Loucy (cell line): ENCODE measurements at regions not wholly inside any gene's neighbourhood (a gene's known extent, or its start where the extent isn't known, plus 50 kb on each side); places are given as distances from the start of the nearest gene placed in this dataset.

Source experiments
- H2AFZ ChIP-seq: fragments of 200-600 bp; sonication (generic); 2 replicates; pipeline ENCODE4 v1.6.0; 2016; ENCODE audit warnings: antibody characterized with exemption, mild to moderate bottlenecking, low read length, moderate library complexity
- H3F3A ChIP-seq: fragments of 200-600 bp; 2 replicates; pipeline ENCODE4 v1.6.0; 2016; ENCODE audit warnings: antibody characterized with exemption, low read depth, mild to moderate bottlenecking
- H3K27me3 ChIP-seq: fragments of 200-600 bp; sonication (generic); 2 replicates; pipeline ENCODE4 v1.6.1; 2014; ENCODE audit warnings: low read length, mild to moderate bottlenecking; ENCODE audit not compliant: insufficient read depth, poor library complexity, severe bottlenecking
- H3K36me3 ChIP-seq: fragments of 200-600 bp; sonication (generic); 2 replicates; pipeline ENCODE4 v1.6.1; 2016; ENCODE audit warnings: low read length; ENCODE audit not compliant: insufficient read depth
- H3K4me1 ChIP-seq: fragments of 200-600 bp; sonication (generic); 2 replicates; pipeline ENCODE4 v1.5.1; 2014; ENCODE audit warnings: low read length, mild to moderate bottlenecking; ENCODE audit not compliant: insufficient read depth, poor library complexity, severe bottlenecking
- H3K4me2 ChIP-seq: fragments of 200-600 bp; sonication (generic); 2 replicates; pipeline ENCODE4 v1.6.0; 2014; ENCODE audit warnings: antibody characterized with exemption, low read length, low read depth, mild to moderate bottlenecking; ENCODE audit not compliant: poor library complexity, severe bottlenecking
- H3K4me3 ChIP-seq: fragments of 200-600 bp; sonication (generic); 2 replicates; pipeline ENCODE4 v1.5.1; 2014; ENCODE audit warnings: low read length, mild to moderate bottlenecking, mixed read lengths; ENCODE audit not compliant: poor library complexity, severe bottlenecking
- H3K79me2 ChIP-seq: fragments of 200-600 bp; sonication (generic); 2 replicates; pipeline ENCODE4 v1.6.1; 2014; ENCODE audit warnings: low read length; ENCODE audit not compliant: insufficient read depth
- H3K9ac ChIP-seq: fragments of 200-600 bp; sonication (generic); 2 replicates; pipeline ENCODE4 v1.6.0; 2014; ENCODE audit warnings: mild to moderate bottlenecking, low read depth, low read length, moderate library complexity; ENCODE audit not compliant: poor library complexity, severe bottlenecking
- H3K9me2 ChIP-seq: fragments of 200-600 bp; sonication (generic); replicated peaks from 2 replicates; pipeline ENCODE4 v1.6.1; 2016; ENCODE audit warnings: low read depth, low read length, mixed read lengths
- H3K9me3 ChIP-seq: fragments of 200-600 bp; sonication (generic); 2 replicates; pipeline ENCODE4 v1.6.1; 2014; ENCODE audit warnings: mild to moderate bottlenecking, antibody characterized with exemption, low read length, low read depth; ENCODE audit not compliant: insufficient read depth
- H4K20me1 ChIP-seq: fragments of 200-600 bp; sonication (generic); 2 replicates; pipeline ENCODE4 v1.6.0; 2014; ENCODE audit warnings: antibody characterized with exemption, low read length, mild to moderate bottlenecking; ENCODE audit not compliant: insufficient read depth, poor library complexity, severe bottlenecking
- EZH2phosphoT487 ChIP-seq: fragments of 200-600 bp; IDR thresholded peaks from 2 replicates; pipeline ENCODE4 v1.6.1; 2018; ENCODE audit warnings: antibody characterized with exemption, mild to moderate bottlenecking, moderate library complexity, borderline replicate concordance
- TF ChIP-seq, protein P1 (sequence below): fragments of 200-600 bp; sonication (generic); conservative IDR thresholded peaks from 2 replicates; pipeline ENCODE4 v1.5.1; 2014; ENCODE audit warnings: mild to moderate bottlenecking, antibody characterized with exemption, low read length

DNA sequence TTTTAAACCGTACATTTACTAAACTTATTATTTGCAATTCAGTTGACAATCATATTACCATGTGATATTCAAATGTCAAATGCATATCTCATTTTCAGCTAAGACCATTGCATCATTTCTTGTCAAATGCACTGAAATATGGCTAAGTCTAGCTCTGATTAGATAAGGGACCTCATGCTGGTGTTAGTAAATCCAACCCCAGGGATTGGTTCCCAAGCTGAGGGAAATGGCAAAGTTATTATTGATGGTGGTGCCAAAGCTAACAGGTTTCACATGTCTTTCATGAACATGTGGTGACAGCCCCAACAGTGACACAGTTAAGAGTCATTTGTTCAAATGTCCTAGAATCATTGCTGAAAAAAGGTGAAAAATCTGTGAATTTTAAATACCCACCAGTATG is 641.1 kb downstream of the MECOM start:
- no peaks in the 10 kb centered on the region for H3K9me2 ChIP-seq
- no peaks in the 10 kb centered on the region for H4K20me1 ChIP-seq
- TF ChIP-seq, protein P1, sequence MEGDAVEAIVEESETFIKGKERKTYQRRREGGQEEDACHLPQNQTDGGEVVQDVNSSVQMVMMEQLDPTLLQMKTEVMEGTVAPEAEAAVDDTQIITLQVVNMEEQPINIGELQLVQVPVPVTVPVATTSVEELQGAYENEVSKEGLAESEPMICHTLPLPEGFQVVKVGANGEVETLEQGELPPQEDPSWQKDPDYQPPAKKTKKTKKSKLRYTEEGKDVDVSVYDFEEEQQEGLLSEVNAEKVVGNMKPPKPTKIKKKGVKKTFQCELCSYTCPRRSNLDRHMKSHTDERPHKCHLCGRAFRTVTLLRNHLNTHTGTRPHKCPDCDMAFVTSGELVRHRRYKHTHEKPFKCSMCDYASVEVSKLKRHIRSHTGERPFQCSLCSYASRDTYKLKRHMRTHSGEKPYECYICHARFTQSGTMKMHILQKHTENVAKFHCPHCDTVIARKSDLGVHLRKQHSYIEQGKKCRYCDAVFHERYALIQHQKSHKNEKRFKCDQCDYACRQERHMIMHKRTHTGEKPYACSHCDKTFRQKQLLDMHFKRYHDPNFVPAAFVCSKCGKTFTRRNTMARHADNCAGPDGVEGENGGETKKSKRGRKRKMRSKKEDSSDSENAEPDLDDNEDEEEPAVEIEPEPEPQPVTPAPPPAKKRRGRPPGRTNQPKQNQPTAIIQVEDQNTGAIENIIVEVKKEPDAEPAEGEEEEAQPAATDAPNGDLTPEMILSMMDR = no peak
- no peak for TF ChIP-seq EZH2phosphoT487
- H3K79me2 ChIP-seq = no peaks in the 10 kb centered on the region
- no peak overlapping the region for H3K9ac ChIP-seq
- H3K36me3 ChIP-seq = no peaks in the 10 kb centered on the region
- no peaks in the 10 kb centered on the region for H3K9me3 ChIP-seq
- H3K4me3 ChIP-seq = no peak overlapping the region
- no peaks in the 10 kb centered on the region for H3K4me1 ChIP-seq
- no peaks in the 10 kb centered on the region for H3F3A ChIP-seq
- no peak overlapping the region for H3K4me2 ChIP-seq
- no peak overlapping the region for H2AFZ ChIP-seq
- H3K27me3 ChIP-seq = no peaks in the 10 kb centered on the region

- no peak overlapping the region for H3K4me2 ChIP-seq
- H3K9me3 ChIP-seq = no peaks in the 10 kb centered on the region
- no peaks in the 10 kb centered on the region for H3K27me3 ChIP-seq
- H3K9ac ChIP-seq = no peak overlapping the region
- H3K36me3 ChIP-seq = no peaks in the 10 kb centered on the region
- H4K20me1 ChIP-seq = no peaks in the 10 kb centered on the region
- no peaks in the 10 kb centered on the region for H3F3A ChIP-seq
- H2AFZ ChIP-seq = no peak overlapping the region
- no peaks in the 10 kb centered on the region for H3K79me2 ChIP-seq
- H3K4me1 ChIP-seq = no peaks in the 10 kb centered on the region
- H3K9me2 ChIP-seq = no peaks in the 10 kb centered on the region
- no peak overlapping the region for H3K4me3 ChIP-seq
- no peak for TF ChIP-seq EZH2phosphoT487
- TF ChIP-seq, protein P1 = no peak
These were observed 643.1 kb downstream of the MECOM start for GRCh38 chr3:169020371-169020770.

DNA sequence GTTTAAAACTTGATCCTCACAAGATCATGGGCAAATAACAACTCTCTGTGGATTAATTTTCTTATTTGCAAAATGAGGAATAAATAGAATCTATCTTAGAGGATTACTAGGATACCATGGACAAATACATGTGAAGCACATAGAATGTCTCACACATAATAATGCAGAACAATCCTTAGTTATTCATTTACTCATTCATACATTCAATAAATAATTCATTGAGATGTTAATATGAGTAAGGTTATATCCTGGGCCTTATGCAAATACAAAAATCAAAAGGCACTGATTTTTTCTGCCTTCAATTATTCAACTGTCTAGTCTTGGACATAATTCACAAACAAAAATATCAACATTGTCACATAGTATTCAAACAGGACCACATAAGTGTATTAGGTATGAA is 654.1 kb downstream of the MECOM start:
- Histone ChIP-seq H3K79me2 (no peaks in the 10 kb centered on the region), H3K4me2 (no peak overlapping the region), H3F3A (no peaks in the 10 kb centered on the region), H3K4me1 (no peaks in the 10 kb centered on the region), H3K27me3 (no peaks in the 10 kb centered on the region), H2AFZ (no peak overlapping the region), H3K9me2 (no peaks in the 10 kb centered on the region), H3K9me3 (no peaks in the 10 kb centered on the region), H3K9ac (no peak overlapping the region), H3K4me3 (no peak overlapping the region), H3K36me3 (no peaks in the 10 kb centered on the region), H4K20me1 (no peaks in the 10 kb centered on the region)
- TF ChIP-seq, protein P1 = no peak
- no peak for TF ChIP-seq EZH2phosphoT487
